GM12873 (cell line): ENCODE measurements at regions not wholly inside any gene's neighbourhood (a gene's known extent, or its start where the extent isn't known, plus 50 kb on each side); places are given as distances from the start of the nearest gene placed in this dataset.

ENCODE experiments used
- TF ChIP-seq, protein P1 (sequence below): IDR thresholded peaks from 2 replicates; pipeline ENCODE4 v1.5.1; 2012; ENCODE audit warnings: low read depth, mild to moderate bottlenecking, moderate library complexity, low read length, control low read depth; ENCODE audit not compliant: insufficient read depth; ENCODE audit errors: missing control alignments

DNA sequence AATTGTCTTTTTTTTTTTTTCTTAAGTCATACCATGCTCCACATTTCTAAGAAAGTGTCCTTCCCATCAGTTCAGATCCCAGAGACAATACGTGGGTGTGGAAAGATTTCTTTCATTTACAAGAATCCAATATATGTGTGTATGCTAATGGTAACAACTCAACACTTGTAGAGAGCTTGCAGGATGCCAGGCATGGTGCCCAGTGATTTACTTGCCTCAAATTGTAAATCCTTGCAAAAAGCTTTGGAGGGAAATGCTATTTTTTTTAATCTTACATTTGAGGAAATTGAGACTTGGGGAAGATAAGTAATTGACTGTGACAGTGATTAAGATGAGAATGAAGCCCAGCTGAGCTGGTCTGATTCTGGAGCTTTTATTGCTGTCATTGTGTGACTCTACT, 1264.6 kb upstream of the SEL1L start:
- TF ChIP-seq, protein P1, sequence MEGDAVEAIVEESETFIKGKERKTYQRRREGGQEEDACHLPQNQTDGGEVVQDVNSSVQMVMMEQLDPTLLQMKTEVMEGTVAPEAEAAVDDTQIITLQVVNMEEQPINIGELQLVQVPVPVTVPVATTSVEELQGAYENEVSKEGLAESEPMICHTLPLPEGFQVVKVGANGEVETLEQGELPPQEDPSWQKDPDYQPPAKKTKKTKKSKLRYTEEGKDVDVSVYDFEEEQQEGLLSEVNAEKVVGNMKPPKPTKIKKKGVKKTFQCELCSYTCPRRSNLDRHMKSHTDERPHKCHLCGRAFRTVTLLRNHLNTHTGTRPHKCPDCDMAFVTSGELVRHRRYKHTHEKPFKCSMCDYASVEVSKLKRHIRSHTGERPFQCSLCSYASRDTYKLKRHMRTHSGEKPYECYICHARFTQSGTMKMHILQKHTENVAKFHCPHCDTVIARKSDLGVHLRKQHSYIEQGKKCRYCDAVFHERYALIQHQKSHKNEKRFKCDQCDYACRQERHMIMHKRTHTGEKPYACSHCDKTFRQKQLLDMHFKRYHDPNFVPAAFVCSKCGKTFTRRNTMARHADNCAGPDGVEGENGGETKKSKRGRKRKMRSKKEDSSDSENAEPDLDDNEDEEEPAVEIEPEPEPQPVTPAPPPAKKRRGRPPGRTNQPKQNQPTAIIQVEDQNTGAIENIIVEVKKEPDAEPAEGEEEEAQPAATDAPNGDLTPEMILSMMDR, result no peak

DNA sequence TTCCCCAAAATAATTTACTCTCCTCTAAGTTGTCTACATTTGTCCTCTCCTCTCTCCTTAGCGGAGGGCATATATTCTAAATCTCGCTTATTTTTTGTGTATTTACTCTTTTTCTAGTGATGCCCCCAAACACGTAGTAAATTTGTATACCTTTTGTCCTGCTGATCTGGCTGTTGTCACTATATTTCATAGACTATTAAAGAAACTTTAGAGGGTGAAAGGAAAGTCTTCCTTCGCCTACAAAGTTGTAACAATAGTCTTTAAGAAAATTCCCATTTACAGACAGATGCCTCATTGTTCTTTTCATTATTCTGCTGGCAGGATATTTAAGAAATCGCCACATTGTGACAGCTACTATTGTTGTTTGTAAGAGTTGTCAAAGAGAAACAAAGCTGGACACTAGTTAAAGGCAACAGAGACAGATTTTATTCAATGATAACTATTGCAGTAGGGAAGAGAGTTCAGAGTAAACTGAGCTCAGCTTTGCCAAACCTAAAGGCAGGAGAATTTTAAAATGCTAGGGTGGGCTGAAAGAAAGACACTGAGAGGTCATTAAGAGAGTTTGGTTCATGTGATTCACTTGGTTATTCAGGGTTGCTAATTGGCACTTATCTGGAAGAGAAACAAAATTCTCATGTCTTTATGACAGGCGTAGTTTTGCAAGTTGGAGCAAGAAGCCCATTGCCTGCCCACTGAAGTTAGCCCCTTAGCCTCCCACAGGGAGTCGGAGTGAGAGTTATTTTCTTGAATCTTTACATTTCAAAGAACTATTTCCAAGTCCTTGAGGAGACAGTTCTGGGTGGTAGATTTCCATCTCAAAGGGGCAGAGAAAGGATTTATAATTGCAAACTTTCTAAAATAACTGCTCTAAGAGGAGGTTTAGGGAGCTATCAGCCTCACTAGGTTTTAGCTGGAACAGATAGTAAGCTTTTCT, 1272.5 kb upstream of the SEL1L start:
- TF ChIP-seq, protein P1, result no peak

DNA sequence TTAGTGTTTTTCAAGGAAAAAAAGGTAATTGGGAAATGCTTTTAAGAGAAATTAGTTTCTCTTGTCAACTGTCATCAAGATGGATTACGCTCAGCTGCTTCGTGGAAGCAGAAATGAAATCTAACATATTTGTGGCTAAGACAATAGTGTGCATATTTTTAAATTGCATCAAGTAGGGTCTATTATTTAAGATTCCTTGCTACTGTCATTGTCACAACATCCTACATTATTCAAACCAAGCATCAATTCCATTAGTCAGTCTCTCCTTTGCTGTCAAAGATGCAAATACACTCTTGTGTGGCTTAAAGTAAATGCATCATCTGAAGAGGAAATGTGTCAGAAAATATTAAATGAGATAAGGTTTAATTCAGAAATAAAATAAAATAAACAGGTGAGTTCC, 1277.6 kb upstream of the SEL1L start:
- TF ChIP-seq, protein P1, result no peak

DNA sequence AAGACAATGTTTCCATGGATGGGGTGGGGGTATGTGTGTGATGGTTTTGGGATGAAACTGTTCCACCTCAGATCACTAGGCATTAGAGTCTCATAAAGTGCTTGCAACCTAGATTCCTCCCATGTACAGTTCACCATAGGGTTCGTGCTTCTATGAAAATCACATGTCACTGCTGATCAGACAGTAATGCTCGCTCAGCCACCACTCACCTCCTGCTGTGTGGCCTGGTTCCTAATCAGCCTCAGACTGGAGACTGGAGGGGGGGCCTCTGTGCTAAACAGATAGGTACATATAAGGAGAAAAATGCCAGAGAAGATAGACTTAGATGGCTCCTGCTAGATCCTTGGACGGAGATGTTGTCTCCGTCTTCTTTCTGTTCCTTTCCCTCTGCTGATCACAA, 1296.9 kb upstream of the SEL1L start:
- TF ChIP-seq, protein P1, result no peak

DNA sequence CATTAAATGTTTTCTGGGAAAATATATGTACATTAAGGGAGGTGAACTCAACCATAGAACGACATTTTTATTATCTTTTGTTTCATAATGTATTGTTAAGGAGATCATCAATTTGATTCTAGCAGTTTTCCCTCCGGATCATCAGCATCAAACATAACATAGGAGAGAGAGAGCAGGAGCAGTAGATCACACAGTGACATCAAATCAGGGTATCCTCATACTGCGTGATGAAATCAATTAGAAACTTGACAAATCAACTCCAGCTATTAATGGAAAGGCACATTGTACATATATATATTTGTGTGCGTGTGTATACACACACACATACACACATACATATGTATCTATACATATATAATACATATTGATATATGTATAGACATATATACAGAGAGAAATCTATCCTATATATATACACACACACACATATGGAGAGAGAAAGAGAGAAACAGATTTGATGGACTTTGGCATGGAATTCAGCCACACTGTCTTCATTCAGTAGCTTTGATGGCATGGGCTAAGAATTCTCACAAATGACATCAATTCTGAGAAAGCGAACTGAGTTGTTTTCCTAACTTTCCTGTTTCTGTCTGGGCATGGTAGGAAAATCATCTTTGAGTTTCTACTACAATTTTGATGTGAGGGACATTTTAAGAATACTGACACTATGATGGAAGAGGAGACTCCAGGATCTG, 1302.8 kb upstream of the SEL1L start:
- TF ChIP-seq, protein P1, result no peak

DNA sequence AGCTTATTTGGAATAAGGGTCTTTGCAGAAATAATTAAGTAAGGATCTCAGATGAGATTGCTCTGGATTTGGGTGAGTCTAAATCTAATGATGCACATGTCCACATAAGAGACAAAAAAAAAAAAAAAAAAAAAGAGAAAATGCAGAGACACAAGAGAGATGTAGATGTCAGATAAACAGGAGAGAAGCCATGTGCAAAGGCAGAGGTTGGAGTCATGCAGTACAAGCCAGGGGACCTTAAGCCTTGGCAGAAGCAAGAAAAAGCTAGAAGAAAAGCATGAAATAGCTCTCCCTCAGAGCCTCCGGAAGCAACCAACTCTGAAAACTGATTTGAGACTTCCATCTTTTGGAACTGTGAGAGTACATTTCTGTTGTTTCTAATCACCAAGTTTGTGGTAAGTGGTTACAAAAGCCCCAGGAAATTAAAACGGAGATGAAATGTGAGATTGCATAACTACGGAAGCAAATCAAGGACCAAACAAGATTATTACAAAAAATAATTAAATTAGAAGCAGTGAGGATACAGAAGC, 1304.0 kb upstream of the SEL1L start:
- TF ChIP-seq, protein P1, result no peak

DNA sequence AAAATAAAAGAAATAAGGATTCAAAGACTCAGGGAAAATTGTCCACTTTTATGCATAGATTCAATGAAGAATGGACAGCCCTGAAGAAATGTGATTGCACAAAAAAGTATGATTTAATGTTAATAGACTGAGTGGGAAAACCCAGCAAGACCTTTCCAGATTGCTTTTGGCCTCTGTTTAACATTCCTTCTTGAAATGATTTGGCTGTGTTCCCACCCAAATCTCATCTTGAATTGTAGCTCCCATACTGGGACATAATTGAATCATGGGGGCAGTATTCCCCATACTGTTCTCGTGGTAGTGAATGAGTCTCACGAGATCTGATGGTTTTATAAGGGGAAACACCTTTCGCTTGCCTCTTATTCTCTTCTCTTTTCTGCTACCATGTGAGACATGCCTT, 1316.9 kb upstream of the SEL1L start:
- TF ChIP-seq, protein P1, result no peak
